GM12878 (cell line): ENCODE measurements at regions not wholly inside any gene's neighbourhood (a gene's known extent, or its start where the extent isn't known, plus 50 kb on each side); places are given as distances from the start of the nearest gene placed in this dataset.

ENCODE experiments used
- ATAC-seq: fragments of 200-7000 bp; cut with Tn5 transposase; 3 replicates; pipeline ENCODE4 v1.9.1; 2020; ENCODE audit warnings: mild to moderate bottlenecking, moderate library complexity
- BruUV-seq: library from RNA; stranded (reverse); fragments of 400-500 nt; replicated peaks from 2 replicates; lab custom pipeline; 2021; lab: Mats Ljungman, UMichigan
- CTCF ChIA-PET: fragments of 300-600 bp; sonication (Branson Sonifier 250); formaldehyde crosslinking; extraction: SDS; loops from one replicate; lab custom pipeline; 2021; ENCODE audit warnings: inconsistent platforms; lab: Yijun Ruan, JAX
- POLR2A ChIA-PET: fragments of 350-600 bp; formaldehyde crosslinking; extraction: SDS; loops from one replicate; lab custom pipeline; 2021; ENCODE audit warnings: inconsistent platforms; lab: Charles Lee
- RAD21 ChIA-PET: fragments of 300-600 bp; sonication (Branson Sonifier 250); formaldehyde crosslinking; loops from one replicate; lab custom pipeline; 2023; ENCODE audit warnings: antibody characterized with exemption; ENCODE audit not compliant: unreplicated experiment; lab: Charles Lee
- SMC1A ChIA-PET: fragments of 300-600 bp; sonication (Branson Sonifier 250); formaldehyde crosslinking; loops from one replicate; lab custom pipeline; 2023; ENCODE audit not compliant: unreplicated experiment, uncharacterized antibody; lab: Charles Lee
- DNase-seq: peaks from one replicate; pipeline ENCODE4 v3.0.0-alpha.2; 2011; ENCODE audit warnings: low read depth, low spot score
- FAIRE-seq: peaks from 3 replicates; lab custom pipeline; 2011; peaks lifted over from hg19 to GRCh38; lab: Jason Lieb, UNC
- H2AFZ ChIP-seq: 2 replicates; pipeline ENCODE4 v1.6.0; 2011; ENCODE audit warnings: low read depth, low read length, control low read depth; ENCODE audit not compliant: control insufficient read depth
- H3K27ac ChIP-seq: 2 replicates; pipeline ENCODE4 v1.5.1; 2011; ENCODE audit warnings: control low read depth; ENCODE audit not compliant: control insufficient read depth, insufficient read depth
- H3K27me3 ChIP-seq, 2 experiments: replicated peaks in 1 of 2; 2 replicates each; pipeline versions ENCODE4 v1.6.0 to v1.6.1; 2011; ENCODE audit warnings: low read length in 1 of 2; ENCODE audit not compliant: control insufficient read depth in 2 of 2, insufficient read depth in 2 of 2
- H3K36me3 ChIP-seq, 2 experiments: 2 replicates each; pipeline ENCODE4 v1.5.1; 2011; ENCODE audit warnings: low read length in 1 of 2; ENCODE audit not compliant: control insufficient read depth in 2 of 2, insufficient read depth in 2 of 2
- H3K4me1 ChIP-seq: 2 replicates; pipeline ENCODE4 v1.6.1; 2011; ENCODE audit warnings: mild to moderate bottlenecking, low read length, moderate library complexity, mixed read lengths; ENCODE audit not compliant: control insufficient read depth, insufficient read depth
- H3K4me2 ChIP-seq: 2 replicates; pipeline ENCODE4 v1.6.0; 2011; ENCODE audit warnings: control low read depth; ENCODE audit not compliant: control insufficient read depth, insufficient read depth
- H3K4me3 ChIP-seq: fragments of 200-600 bp; sonication (generic); 2 replicates; pipeline ENCODE4 v1.5.1; 2016
- H3K79me2 ChIP-seq: 2 replicates; pipeline ENCODE4 v1.6.0; 2011; ENCODE audit warnings: low read length; ENCODE audit not compliant: control insufficient read depth, insufficient read depth
- H3K9ac ChIP-seq: 2 replicates; pipeline ENCODE4 v1.8.0; 2011; ENCODE audit warnings: low read length, control low read depth, mixed read lengths; ENCODE audit not compliant: control insufficient read depth, insufficient read depth
- H3K9me3 ChIP-seq: replicated peaks from 3 replicates; pipeline ENCODE4 v1.5.1; 2011; ENCODE audit warnings: mild to moderate bottlenecking, low read length; ENCODE audit not compliant: control insufficient read depth, insufficient read depth
- H4K20me1 ChIP-seq: 2 replicates; pipeline ENCODE4 v1.6.0; 2011; ENCODE audit not compliant: control insufficient read depth, insufficient read depth
- CHD4 ChIP-seq: fragments of 200-600 bp; sonication (generic); IDR thresholded peaks from 2 replicates; pipeline ENCODE4 v1.6.1; 2016; ENCODE audit warnings: mild to moderate bottlenecking
- CREM ChIP-seq: IDR thresholded peaks from 2 replicates; pipeline ENCODE4 v1.6.1; 2014; ENCODE audit warnings: antibody characterized with exemption, low read depth
- HDAC6 ChIP-seq: fragments of 200-600 bp; sonication (generic); IDR thresholded peaks from one replicate; pipeline ENCODE4 v1.8.0; 2017; ENCODE audit warnings: antibody characterized with exemption; ENCODE audit not compliant: unreplicated experiment
- IRF4 ChIP-seq: IDR thresholded peaks from 2 replicates; pipeline ENCODE4 v1.6.1; 2011; ENCODE audit warnings: low read depth, low read length
- NBN ChIP-seq: fragments of 450-650 bp; IDR thresholded peaks from 2 replicates; pipeline ENCODE4 v1.6.1; 2016
- PAX8 ChIP-seq: fragments of 450-650 bp; IDR thresholded peaks from 2 replicates; pipeline ENCODE4 v1.6.1; 2017; ENCODE audit warnings: mild to moderate bottlenecking, moderate library complexity
- TAF1 ChIP-seq: IDR thresholded peaks from 2 replicates; pipeline ENCODE4 v1.6.1; 2011; ENCODE audit warnings: mild to moderate bottlenecking, low read depth, low read length, borderline replicate concordance
- WGBS: methylation state at CpG from one replicate; pipeline ENCODE4 v1.1.6; 2016; ENCODE audit warnings: low lambda C conversion rate; ENCODE audit not compliant: insufficient replicate concordance, insufficient coverage; ENCODE audit errors: missing lambda C conversion rate; 5-methylcytosine and 5-hydroxymethylcytosine counted together
- in situ Hi-C: fragments of 300-500 bp; cut with MboI; formaldehyde crosslinking; loops from 9 replicates; pipeline ENCODE4 v1.14.3; 2018; ENCODE audit warnings: mixed read lengths
- intact Hi-C: fragments of 100-400 bp; cut with micrococcal nuclease; formaldehyde crosslinking; loops from one replicate; pipeline ENCODE4 v1.14.2; 2022; ENCODE audit not compliant: unreplicated experiment
- TF ChIP-seq, protein P1 (sequence below): fragments of 450-650 bp; IDR thresholded peaks from 2 replicates; pipeline ENCODE4 v1.6.1; 2018; ENCODE audit warnings: mild to moderate bottlenecking, low read depth, moderate library complexity; ENCODE audit not compliant: partially characterized antibody
- TF ChIP-seq, protein P2 (sequence below): IDR thresholded peaks from 2 replicates; pipeline ENCODE4 v1.6.1; 2012; ENCODE audit warnings: low read depth, low read length, improper control_type of control experiment
- TF ChIP-seq, protein P3 (sequence below): IDR thresholded peaks from 2 replicates; pipeline ENCODE4 v1.6.1; 2011; ENCODE audit warnings: borderline replicate concordance, low read depth, mild to moderate bottlenecking, moderate library complexity, low read length; ENCODE audit not compliant: insufficient read depth, poor library complexity, severe bottlenecking
- TF ChIP-seq, protein P4 (sequence below): IDR thresholded peaks from 2 replicates; pipeline ENCODE4 v1.6.1; 2011; ENCODE audit warnings: borderline replicate concordance, low read depth, mild to moderate bottlenecking, moderate library complexity, mixed read lengths, low read length; ENCODE audit not compliant: insufficient read depth; ENCODE audit errors: extremely low read length
- TF ChIP-seq, protein P5 (sequence below): fragments of 450-650 bp; IDR thresholded peaks from 2 replicates; pipeline ENCODE4 v1.6.1; 2017; ENCODE audit warnings: mild to moderate bottlenecking, moderate library complexity

DNA sequence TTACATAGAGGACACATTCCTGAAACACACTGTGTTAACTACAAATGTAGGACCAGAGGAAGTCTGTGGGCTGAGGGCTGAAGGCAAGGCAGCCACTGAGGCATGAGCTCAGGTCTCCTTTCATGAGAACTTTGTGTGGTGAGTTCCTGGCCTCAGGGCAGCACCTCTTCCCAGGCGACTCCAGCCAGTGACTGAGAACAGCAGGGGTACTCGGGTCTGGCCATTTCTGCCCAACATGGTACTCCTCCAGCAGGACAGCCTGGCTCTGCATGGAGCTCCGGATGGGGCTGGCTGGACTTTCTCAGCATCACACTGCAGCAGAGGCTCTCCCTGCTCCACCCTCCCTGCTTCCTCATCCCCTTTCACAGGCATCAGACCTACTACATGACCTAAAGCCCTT is 125.5 kb upstream of the SPATS2L start:
- no peaks in the 10 kb centered on the region for H3K79me2 ChIP-seq
- no peak for ATAC-seq
- H3K27ac ChIP-seq = no peak overlapping the region
- POLR2A ChIA-PET = no interaction called here
- 20% methylated on average over 3 of the region's 3 CpGs for WGBS
- FAIRE-seq = no peak
- CTCF ChIA-PET = interaction anchor here (0.7 to 1.5 kb wide), 2 partner anchors 10 to 62 kb away, joined by 3 read pairs; no protein-coding TSS in a partner anchor
- BruUV-seq = no TSS peak
- in situ Hi-C loops = no loop called here
- TF ChIP-seq TAF1 (no peak), HDAC6 (no peak), CREM (no peak), PAX8 (no peak), CHD4 (no peak), NBN (no peak), IRF4 (no peak)
- TF ChIP-seq, protein P1, sequence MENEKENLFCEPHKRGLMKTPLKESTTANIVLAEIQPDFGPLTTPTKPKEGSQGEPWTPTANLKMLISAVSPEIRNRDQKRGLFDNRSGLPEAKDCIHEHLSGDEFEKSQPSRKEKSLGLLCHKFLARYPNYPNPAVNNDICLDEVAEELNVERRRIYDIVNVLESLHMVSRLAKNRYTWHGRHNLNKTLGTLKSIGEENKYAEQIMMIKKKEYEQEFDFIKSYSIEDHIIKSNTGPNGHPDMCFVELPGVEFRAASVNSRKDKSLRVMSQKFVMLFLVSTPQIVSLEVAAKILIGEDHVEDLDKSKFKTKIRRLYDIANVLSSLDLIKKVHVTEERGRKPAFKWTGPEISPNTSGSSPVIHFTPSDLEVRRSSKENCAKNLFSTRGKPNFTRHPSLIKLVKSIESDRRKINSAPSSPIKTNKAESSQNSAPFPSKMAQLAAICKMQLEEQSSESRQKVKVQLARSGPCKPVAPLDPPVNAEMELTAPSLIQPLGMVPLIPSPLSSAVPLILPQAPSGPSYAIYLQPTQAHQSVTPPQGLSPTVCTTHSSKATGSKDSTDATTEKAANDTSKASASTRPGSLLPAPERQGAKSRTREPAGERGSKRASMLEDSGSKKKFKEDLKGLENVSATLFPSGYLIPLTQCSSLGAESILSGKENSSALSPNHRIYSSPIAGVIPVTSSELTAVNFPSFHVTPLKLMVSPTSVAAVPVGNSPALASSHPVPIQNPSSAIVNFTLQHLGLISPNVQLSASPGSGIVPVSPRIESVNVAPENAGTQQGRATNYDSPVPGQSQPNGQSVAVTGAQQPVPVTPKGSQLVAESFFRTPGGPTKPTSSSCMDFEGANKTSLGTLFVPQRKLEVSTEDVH = no peak
- TF ChIP-seq, protein P2, sequence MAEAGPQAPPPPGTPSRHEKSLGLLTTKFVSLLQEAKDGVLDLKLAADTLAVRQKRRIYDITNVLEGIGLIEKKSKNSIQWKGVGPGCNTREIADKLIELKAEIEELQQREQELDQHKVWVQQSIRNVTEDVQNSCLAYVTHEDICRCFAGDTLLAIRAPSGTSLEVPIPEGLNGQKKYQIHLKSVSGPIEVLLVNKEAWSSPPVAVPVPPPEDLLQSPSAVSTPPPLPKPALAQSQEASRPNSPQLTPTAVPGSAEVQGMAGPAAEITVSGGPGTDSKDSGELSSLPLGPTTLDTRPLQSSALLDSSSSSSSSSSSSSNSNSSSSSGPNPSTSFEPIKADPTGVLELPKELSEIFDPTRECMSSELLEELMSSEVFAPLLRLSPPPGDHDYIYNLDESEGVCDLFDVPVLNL = no peak
- TF ChIP-seq, protein P3, sequence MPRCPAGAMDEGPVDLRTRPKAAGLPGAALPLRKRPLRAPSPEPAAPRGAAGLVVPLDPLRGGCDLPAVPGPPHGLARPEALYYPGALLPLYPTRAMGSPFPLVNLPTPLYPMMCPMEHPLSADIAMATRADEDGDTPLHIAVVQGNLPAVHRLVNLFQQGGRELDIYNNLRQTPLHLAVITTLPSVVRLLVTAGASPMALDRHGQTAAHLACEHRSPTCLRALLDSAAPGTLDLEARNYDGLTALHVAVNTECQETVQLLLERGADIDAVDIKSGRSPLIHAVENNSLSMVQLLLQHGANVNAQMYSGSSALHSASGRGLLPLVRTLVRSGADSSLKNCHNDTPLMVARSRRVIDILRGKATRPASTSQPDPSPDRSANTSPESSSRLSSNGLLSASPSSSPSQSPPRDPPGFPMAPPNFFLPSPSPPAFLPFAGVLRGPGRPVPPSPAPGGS = no peak
- TF ChIP-seq, protein P4, sequence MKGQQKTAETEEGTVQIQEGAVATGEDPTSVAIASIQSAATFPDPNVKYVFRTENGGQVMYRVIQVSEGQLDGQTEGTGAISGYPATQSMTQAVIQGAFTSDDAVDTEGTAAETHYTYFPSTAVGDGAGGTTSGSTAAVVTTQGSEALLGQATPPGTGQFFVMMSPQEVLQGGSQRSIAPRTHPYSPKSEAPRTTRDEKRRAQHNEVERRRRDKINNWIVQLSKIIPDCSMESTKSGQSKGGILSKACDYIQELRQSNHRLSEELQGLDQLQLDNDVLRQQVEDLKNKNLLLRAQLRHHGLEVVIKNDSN = no peak
- TF ChIP-seq, protein P5, sequence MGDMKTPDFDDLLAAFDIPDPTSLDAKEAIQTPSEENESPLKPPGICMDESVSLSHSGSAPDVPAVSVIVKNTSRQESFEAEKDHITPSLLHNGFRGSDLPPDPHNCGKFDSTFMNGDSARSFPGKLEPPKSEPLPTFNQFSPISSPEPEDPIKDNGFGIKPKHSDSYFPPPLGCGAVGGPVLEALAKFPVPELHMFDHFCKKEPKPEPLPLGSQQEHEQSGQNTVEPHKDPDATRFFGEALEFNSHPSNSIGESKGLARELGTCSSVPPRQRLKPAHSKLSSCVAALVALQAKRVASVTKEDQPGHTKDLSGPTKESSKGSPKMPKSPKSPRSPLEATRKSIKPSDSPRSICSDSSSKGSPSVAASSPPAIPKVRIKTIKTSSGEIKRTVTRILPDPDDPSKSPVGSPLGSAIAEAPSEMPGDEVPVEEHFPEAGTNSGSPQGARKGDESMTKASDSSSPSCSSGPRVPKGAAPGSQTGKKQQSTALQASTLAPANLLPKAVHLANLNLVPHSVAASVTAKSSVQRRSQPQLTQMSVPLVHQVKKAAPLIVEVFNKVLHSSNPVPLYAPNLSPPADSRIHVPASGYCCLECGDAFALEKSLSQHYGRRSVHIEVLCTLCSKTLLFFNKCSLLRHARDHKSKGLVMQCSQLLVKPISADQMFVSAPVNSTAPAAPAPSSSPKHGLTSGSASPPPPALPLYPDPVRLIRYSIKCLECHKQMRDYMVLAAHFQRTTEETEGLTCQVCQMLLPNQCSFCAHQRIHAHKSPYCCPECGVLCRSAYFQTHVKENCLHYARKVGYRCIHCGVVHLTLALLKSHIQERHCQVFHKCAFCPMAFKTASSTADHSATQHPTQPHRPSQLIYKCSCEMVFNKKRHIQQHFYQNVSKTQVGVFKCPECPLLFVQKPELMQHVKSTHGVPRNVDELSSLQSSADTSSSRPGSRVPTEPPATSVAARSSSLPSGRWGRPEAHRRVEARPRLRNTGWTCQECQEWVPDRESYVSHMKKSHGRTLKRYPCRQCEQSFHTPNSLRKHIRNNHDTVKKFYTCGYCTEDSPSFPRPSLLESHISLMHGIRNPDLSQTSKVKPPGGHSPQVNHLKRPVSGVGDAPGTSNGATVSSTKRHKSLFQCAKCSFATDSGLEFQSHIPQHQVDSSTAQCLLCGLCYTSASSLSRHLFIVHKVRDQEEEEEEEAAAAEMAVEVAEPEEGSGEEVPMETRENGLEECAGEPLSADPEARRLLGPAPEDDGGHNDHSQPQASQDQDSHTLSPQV = no peak
- RAD21 ChIA-PET = no interaction called here
- H3K9me3 ChIP-seq = no peaks in the 10 kb centered on the region
- H3K27me3 ChIP-seq = no peaks in the 10 kb centered on the region; a peak in 1 of 4 replicates
- H2AFZ ChIP-seq = no peak overlapping the region
- intact Hi-C loops = no loop called here
- SMC1A ChIA-PET = no interaction called here
- no peak for DNase-seq
- no peak overlapping the region for H3K4me3 ChIP-seq
- H3K9ac ChIP-seq = no peak overlapping the region
- no peaks in the 10 kb centered on the region for H4K20me1 ChIP-seq
- no peaks in the 10 kb centered on the region for H3K36me3 ChIP-seq
- no peak overlapping the region for H3K4me2 ChIP-seq
- no peaks in the 10 kb centered on the region for H3K4me1 ChIP-seq
